GM12892 (cell line): ENCODE measurements at regions not wholly inside any gene's neighbourhood (a gene's known extent, or its start where the extent isn't known, plus 50 kb on each side); places are given as distances from the start of the nearest gene placed in this dataset.
"Not testable (repeated sequence)": the region's sequence is repeated elsewhere in the genome, so short reads cannot be mapped to it uniquely, and the experiment has no call there.

Experiments
- DNase-seq: peaks from one replicate; pipeline ENCODE4 v3.0.0; 2011; ENCODE audit not compliant: insufficient read length
- FAIRE-seq: peaks from 2 replicates; lab custom pipeline; 2011; peaks lifted over from hg19 to GRCh38; lab: Jason Lieb, UNC
- POLR2A ChIP-seq: IDR thresholded peaks from 2 replicates; pipeline ENCODE4 v1.6.1; 2011; ENCODE audit warnings: low read depth, low read length, control low read depth
- POLR2AphosphoS5 ChIP-seq: IDR thresholded peaks from 2 replicates; pipeline ENCODE4 v1.6.1; 2011; ENCODE audit warnings: low read depth, low read length, control low read depth
- TAF1 ChIP-seq: IDR thresholded peaks from 2 replicates; pipeline ENCODE4 v1.6.1; 2011; ENCODE audit warnings: low read depth, mild to moderate bottlenecking, control low read depth, low read length, borderline replicate concordance

DNA sequence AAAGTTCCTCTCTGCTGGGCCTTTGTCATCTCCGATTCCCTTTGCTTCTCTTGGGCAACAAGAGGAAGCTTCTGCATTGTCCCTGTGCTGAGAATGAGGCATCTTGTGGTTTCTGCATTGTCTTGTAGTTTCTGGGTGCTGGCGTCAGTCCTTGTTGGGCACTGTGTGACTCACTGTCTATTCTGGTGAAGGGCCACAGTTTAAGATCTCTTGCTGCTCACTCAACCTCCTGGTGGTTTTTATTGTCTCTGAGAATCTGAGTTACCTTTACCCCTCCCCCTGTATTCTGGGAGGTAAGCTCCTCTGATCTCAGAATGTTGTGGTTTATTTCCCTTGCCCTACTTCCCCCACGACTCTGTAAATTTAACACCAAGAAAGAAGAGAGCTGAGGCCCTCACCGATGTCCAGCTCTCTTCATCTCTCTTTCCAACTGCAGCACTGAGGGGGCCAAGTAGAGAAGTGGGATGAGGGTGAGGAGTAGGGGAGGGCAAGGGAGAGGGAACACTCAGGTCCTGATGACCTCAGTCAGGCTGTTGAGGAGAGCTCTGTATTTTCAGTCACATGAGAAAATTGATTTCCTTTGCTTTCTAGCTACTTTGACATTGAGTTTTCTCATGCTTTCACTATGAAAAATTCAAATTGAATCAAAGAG, 441.6 kb upstream of the PITX2 start:
- DNase-seq (no peak), FAIRE-seq (no peak)
- TF ChIP-seq POLR2AphosphoS5 = no peak

DNA sequence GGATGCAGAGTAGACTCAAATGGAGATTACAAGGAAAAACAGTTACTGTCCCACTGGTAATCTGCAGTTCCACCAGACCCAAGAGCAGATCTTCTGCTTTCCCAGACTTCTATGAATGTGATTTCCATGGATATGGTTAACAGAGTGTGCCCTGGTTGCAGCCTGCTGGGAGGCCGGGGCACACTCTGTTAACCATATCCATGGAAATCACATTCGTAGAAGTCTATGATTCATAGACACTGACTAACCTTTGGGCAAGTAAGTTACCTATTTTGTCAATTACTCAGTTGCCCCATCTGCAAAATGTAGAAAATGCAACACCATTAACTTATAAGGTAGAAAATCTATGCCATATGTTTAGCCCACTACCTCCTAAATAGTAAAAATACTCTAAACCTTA, 443.1 kb upstream of the PITX2 start:
- DNase-seq = no peak
- FAIRE-seq = no peak
- TF ChIP-seq POLR2A = no peak
- TF ChIP-seq TAF1 = no peak
- TF ChIP-seq POLR2AphosphoS5 = no peak

DNA sequence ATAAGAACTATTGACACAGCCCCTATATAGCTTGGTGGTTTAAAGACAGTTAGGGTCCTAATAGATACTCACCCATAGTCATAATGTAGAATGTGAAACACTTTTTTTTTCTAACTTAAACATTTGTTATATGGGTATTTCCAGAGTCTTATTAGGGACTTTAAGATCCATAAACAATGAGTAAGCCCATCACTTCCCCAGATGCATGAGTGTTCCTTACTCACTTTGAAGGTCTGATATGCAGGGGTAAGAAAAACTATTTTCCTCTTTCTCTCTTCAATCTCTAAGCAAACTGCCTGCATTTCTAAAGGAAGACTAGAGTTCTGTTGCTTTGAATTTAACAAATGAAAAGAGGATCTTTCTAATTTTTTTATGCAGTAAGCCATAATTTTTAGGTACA, 443.6 kb upstream of the PITX2 start:
- no peak for TF ChIP-seq POLR2A
- TF ChIP-seq TAF1 = no peak
- no peak for TF ChIP-seq POLR2AphosphoS5
- DNase-seq (no peak), FAIRE-seq (no peak)

DNA sequence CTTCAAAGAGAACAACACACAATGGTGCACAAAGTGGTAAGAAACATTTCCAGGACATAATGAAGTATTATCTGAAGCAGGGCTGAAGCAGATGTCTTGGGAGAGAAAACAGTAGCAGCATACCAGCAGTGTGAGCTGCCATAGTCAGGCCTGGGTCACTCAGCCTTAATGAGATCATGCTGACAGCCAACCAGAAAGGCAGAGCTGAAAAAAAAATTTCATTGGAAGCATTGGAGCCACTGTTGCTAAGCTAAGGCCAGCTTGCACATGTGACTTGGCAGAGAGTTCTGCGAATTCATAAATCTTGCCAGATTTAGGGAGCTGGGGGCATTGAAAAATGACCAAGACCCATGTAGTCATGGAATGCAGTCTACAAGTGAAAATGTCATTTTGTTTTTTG, 444.0 kb upstream of the PITX2 start:
- TF ChIP-seq POLR2A = no peak
- TF ChIP-seq TAF1 = no peak
- no peak for TF ChIP-seq POLR2AphosphoS5
- FAIRE-seq = no peak
- DNase-seq = no peak

DNA sequence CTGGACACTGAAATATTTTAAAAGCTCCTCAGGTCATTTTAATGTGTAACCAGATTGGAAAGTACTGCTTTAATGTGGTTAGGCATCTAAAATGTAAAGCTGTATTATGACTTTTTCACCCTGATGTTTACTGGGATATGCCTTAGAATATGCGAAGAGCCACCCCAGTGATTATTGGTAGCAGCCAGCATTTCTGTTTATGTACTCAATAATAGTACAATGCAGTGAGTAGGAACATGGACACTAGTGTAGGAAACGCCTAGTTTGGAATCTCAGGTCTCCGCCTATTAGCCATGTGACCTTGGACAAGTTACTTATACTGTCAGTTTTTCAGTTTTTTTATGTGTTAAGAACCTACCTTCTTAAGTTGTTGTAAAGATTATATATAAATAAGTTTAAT, 446.0 kb upstream of the PITX2 start:
- TF ChIP-seq POLR2AphosphoS5 (no peak), TAF1 (no peak), POLR2A (no peak)
- no peak for DNase-seq
- no peak for FAIRE-seq

DNA sequence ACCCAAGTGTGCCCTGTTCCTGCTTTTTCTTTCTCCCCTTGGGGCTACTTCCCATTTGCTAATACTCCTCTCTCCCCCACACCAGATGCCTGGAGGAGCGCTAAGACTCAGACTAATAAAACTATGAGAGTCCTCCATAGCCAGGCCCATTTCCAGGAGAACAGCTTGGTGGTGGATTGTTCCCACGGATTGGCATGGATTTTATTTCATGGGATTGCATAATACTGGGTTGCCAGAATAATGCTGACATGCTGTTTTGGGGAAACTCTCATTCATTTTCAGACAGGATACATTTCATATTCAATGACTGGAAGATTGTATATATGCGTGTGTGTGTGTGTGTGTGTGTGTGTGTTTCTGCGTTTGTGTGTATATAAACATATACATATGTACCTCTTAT, 447.5 kb upstream of the PITX2 start:
- FAIRE-seq = no peak
- TF ChIP-seq POLR2AphosphoS5 = no peak
- TF ChIP-seq TAF1 = no peak
- no peak for TF ChIP-seq POLR2A
- no peak for DNase-seq

DNA sequence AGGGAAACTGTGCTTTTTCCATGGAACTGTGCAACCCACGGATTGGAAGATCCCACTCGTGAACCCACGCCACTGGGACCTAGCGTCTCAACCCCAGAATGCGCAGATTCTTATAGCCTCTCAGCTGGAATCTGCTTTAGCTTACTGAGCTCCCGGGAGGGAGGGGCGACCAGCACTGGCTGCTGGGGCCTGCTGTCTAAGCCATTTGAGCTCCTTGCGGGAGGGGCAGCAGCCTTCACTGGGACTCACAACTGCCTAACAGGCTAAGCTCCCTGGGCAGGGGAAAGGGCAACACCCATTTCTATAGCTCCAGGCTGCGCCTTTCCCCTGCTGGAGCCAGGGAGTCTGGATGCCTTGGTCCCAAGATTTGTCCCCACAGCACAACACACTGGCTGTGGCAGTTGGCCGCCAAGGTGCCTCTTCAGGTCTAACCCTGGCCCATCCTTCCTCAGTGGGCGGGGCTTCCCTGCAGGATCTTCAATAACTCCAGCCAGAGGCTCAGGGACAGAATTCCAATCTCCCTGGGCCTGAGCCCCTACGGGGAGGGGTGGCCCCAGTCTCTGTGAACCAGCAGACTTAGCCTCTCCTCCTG, 451.7 kb upstream of the PITX2 start:
- TF ChIP-seq POLR2AphosphoS5 (no peak), TAF1 (no peak), POLR2A (no peak)
- FAIRE-seq (no peak), DNase-seq (no peak)

DNA sequence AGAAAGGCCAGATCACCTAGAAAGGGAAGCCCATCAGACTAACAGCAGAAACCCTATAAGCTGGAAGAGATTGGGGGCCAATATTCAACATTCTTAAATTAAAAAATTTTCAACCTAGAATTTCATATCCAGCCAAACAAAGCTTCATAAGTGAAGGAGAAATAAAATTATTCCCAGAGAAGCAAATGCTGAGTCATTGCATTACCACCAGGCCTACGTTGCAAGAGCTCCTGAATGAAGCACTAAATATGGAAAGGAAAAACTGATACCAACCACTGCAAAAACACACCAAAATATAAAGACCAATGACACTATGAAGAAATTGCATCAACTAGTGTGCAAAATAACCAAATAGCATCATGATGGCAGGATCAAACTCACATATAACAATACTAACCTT, 453.4 kb upstream of the PITX2 start:
- not testable (repeated sequence) for FAIRE-seq, DNase-seq

DNA sequence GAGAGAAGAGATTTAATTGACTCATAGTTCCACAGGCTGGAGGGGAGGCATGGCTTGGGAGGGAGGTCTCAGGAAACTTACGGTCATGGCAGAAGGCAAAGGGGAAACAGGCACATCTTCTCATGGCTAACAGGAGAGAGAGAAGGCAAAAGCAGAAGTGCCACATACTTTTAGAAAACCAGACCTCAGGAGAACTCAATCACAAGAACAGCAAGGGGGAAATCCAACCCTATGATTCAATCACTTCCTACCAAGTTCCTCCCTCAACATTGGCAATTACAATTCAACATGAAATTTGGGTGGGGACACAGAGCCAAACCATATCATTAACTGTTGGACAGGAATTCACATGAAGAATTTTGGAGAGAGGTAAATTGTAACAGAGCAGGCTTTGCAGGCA, 485.3 kb upstream of the PITX2 start:
- FAIRE-seq (no peak), DNase-seq (no peak)
- TF ChIP-seq TAF1 = no peak
- no peak for TF ChIP-seq POLR2A
- no peak for TF ChIP-seq POLR2AphosphoS5

DNA sequence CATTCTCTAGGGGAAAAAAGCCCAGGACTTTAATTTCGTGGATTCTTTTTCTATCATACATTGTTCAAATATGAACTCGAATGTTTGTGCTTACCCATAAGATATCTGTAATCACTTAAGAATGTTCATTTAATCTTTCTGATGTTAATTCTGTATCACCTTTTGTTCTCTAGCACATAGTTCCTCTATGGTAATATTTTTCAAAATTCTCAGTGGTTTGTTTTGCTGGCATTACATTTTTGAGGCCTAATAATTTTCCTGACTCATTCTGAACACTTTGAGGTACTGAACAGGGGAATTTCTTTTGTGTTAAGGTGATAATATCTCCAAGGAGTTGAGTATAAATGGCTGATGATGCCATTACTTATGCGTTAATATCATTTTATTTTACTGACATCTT, 490.7 kb upstream of the PITX2 start:
- DNase-seq = no peak
- FAIRE-seq = no peak
- no peak for TF ChIP-seq POLR2A
- no peak for TF ChIP-seq POLR2AphosphoS5
- no peak for TF ChIP-seq TAF1

DNA sequence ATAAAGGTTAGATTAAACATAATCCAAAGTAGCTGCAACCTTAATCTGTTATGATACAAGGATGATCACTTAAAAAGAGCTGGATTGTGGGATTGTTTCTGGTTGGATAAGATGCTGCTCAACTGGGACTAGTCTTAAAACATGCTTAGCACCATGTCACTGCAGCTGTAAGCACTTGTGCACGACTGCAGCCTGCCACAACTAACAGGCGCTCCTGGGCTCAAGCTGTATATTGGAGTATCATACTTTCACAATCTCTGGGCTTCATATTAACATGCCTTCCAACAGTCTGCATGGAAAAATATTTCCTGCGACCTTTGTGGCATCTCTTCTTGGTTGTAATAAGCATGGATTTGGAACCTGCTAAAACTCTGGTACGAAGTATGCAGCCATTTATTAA, 493.0 kb upstream of the PITX2 start:
- TF ChIP-seq TAF1 (no peak), POLR2A (no peak), POLR2AphosphoS5 (no peak)

DNA sequence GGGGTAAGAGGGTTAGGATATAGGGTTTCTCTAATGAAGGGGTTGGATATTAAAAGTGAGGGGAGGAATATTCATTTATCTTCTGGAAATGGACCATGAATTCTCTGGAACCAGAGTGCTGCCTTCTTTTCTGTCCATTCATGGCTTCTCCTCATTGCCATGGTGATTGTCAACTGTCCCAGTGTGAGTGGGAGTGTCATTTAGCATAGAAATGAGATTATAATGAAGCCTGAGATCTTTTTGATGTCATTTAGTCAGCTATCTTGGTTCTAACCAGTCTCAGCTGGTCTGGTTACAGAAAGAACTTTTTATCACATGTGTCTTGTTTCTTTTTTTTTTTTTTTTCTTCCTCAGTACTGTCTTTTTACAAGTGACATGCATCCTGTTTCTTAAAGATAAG, 497.3 kb upstream of the PITX2 start:
- no peak for FAIRE-seq
- DNase-seq = no peak
- TF ChIP-seq POLR2AphosphoS5 = no peak
- TF ChIP-seq POLR2A = no peak
- no peak for TF ChIP-seq TAF1

More for the DNA sequence above, 493.0 kb upstream of the PITX2 start:
- DNase-seq (no peak), FAIRE-seq (no peak)
